ENCODE measurements at regions not wholly inside any gene's neighbourhood (a gene's known extent, or its start where the extent isn't known, plus 50 kb on each side); places are given as distances from the start of the nearest gene placed in this dataset.
"Not testable (repeated sequence)": the region's sequence is repeated elsewhere in the genome, so short reads cannot be mapped to it uniquely, and the experiment has no call there.

- DNase-seq: peak; percentile 23
These were observed 60.6 kb upstream of the EMB start for GRCh38 chr5:50501491-50502228.

GRCh38 chr5:50513028-50513457 lies 72.0 kb upstream of the EMB start:
- DNase-seq: peak; percentile 32

GRCh38 chr5:50521060-50521459 lies 80.0 kb upstream of the EMB start:
- DNase-seq: not testable (repeated sequence)

GRCh38 chr5:50527514-50528060 lies 86.5 kb upstream of the EMB start:
- DNase-seq: not testable (repeated sequence)

GRCh38 chr5:50535393-50535792 lies 94.3 kb upstream of the EMB start:
- no peak for DNase-seq

GRCh38 chr5:50537534-50537933 lies 96.4 kb upstream of the EMB start:
- DNase-seq: not testable (repeated sequence)

GRCh38 chr5:50547303-50547702 lies 106.2 kb upstream of the EMB start:
- DNase-seq: no peak

GRCh38 chr5:50550267-50550666 lies 109.2 kb upstream of the EMB start:
- DNase-seq: no peak

- no peak for DNase-seq
These were observed 109.9 kb upstream of the EMB start for GRCh38 chr5:50550993-50551392.

GRCh38 chr5:50553560-50553984 lies 112.5 kb upstream of the EMB start:
- peak; percentile 13 for DNase-seq

GRCh38 chr5:50558640-50559039 lies 107.8 kb upstream of the PARP8 start:
- not testable (repeated sequence) for DNase-seq

GRCh38 chr5:50559955-50560354 lies 106.5 kb upstream of the PARP8 start:
- DNase-seq: no peak

- DNase-seq: no peak
These were observed 103.7 kb upstream of the PARP8 start for GRCh38 chr5:50562694-50563093.

- DNase-seq: peak; percentile 52
These were observed 102.4 kb upstream of the PARP8 start for GRCh38 chr5:50564079-50564478.

GRCh38 chr5:50564558-50564957 lies 101.9 kb upstream of the PARP8 start:
- no peak for DNase-seq

- no peak for DNase-seq
These were observed 92.3 kb upstream of the PARP8 start for GRCh38 chr5:50574121-50574520.

- DNase-seq: no peak
These were observed 90.7 kb upstream of the PARP8 start for GRCh38 chr5:50575740-50576139.

- DNase-seq: no peak
These were observed 90.2 kb upstream of the PARP8 start for GRCh38 chr5:50576265-50576664.

- no peak for DNase-seq
These were observed 89.7 kb upstream of the PARP8 start for GRCh38 chr5:50576686-50577256.

- DNase-seq: no peak
These were observed 85.9 kb upstream of the PARP8 start for GRCh38 chr5:50580506-50580905.

- not testable (repeated sequence) for DNase-seq
These were observed 84.6 kb upstream of the PARP8 start for GRCh38 chr5:50581845-50582244.

GRCh38 chr5:50582699-50583098 lies 83.7 kb upstream of the PARP8 start:
- no peak for DNase-seq

GRCh38 chr5:50583621-50584020 lies 82.8 kb upstream of the PARP8 start:
- no peak for DNase-seq

GRCh38 chr5:50588471-50588870 lies 78.0 kb upstream of the PARP8 start:
- DNase-seq: not testable (repeated sequence)

All from CD4-positive, alpha-beta T cell treated with Interleukin-12 subunit alpha and Interleukin-12 subunit beta, for 1 hour (primary cell).